ENCODE measurements at regions not wholly inside any gene's neighbourhood (a gene's known extent, or its start where the extent isn't known, plus 50 kb on each side); places are given as distances from the start of the nearest gene placed in this dataset.

- no peak for DNase-seq (ENCODE audit: low read depth)
These were observed 367.1 kb downstream of the HRH4 start for GRCh38 chr18:24827501-24827900.

- DNase-seq (ENCODE audit: low read depth): no peak
These were observed 370.6 kb downstream of the HRH4 start for GRCh38 chr18:24831081-24831480.

- DNase-seq (ENCODE audit: low read depth): no peak
These were observed 371.6 kb downstream of the HRH4 start for GRCh38 chr18:24831871-24832665.

DNA sequence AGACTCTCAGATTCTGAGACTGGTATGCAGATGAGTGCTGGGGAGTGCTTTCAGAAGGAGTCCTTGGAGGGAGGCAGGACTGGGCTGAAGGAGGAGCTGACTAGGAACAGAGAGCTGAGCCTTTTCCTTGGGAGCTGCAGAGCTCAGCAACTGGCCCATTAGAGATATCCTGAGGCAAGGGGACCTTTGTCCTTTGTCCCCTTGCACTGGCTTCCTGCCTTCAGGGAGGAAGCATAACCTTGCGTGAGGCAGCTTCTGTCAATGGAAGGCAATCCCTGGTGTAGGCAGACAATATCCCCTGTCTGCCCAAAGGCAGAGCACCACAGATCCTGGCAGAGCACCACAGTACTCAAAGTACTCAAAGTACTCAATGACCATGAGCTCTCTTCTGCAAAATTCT lies 375.3 kb downstream of the HRH4 start:
- DNase-seq (ENCODE audit: low read depth): no peak

DNA sequence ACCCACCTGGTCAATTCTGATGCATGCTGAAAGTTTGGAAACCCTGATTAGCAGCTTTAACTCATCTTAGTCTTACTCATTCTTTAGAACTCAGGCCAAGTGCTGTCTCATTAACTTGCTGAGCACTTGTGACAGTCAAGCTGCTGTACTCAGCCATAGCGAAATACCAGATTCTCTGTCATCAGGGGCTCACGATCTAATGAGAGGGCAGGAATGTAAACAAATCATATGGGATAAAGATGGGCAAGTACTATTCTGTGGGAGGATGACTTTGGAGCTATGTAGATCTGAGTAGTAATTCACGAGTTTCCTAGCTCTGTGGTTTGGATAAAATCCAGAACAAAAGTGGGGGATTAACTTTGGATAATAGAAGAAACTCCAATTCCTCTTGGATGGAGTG lies 376.6 kb downstream of the HRH4 start:
- peak; percentile 22 for DNase-seq (ENCODE audit: low read depth)

DNA sequence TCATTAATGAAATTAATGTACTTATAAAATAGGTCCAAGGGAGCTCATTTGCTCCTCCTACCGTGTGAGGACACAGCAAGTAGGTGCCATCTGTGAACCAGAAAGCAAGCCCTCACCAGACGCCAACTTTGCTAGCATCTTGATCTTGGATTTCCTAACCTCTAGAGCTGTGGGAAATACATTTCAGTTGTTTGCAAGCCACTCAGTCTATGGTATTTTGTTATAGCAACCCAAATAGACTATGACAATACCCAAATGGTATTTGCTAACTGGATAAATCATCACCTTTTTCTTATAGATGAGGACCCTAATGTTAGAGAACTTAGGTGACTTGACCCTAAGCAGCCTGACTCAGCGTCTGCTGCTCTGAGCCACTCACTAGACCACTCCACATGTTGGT lies 379.6 kb downstream of the HRH4 start:
- DNase-seq (ENCODE audit: low read depth): no peak

DNA sequence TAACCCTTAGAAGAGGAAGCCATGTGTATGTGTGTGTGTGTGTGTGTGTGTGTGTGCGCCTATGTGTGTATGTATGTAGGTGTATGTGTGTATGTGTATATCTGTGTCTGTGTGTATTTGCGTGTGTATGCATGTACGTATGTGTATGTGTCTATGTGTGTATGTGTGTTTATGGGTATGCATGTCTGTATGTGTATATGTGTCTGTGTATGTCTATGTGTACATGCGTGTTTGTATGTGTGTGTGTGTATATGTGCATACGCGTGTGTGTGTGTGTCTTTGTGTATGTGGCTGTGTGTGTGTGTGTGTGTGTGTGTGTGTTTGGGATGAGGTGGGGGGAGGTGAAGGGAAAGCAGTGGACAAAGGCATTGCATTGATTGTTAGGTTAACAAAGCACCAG lies 380.2 kb downstream of the HRH4 start:
- no peak for DNase-seq (ENCODE audit: low read depth)

DNA sequence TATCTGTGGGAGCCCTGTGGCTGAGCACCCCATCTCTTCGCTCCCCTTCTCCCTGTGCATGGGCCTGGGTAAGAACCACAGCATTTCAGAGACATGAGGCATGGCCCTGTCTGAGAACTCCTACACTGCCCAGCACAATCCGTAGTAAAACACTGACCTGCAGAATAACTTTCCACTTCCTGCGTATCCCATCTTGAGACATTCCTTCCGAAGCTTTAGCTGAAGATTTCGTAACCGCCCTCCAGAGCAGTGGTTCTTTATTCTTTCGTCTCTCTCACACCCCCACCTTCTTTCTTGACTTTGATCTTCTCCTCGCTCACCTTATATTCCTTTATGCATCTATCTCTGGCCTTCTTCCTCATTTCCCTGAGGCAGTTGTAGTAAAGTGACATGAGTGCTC lies 381.1 kb downstream of the HRH4 start:
- no peak for DNase-seq (ENCODE audit: low read depth)

- no peak for DNase-seq (ENCODE audit: low read depth)
These were observed 382.7 kb downstream of the HRH4 start for GRCh38 chr18:24843123-24843522.

GRCh38 chr18:24846138-24846537 lies 385.7 kb downstream of the HRH4 start:
- DNase-seq (ENCODE audit: low read depth): no peak

GRCh38 chr18:24850532-24850931 lies 390.1 kb downstream of the HRH4 start:
- DNase-seq (ENCODE audit: low read depth): no peak

DNA sequence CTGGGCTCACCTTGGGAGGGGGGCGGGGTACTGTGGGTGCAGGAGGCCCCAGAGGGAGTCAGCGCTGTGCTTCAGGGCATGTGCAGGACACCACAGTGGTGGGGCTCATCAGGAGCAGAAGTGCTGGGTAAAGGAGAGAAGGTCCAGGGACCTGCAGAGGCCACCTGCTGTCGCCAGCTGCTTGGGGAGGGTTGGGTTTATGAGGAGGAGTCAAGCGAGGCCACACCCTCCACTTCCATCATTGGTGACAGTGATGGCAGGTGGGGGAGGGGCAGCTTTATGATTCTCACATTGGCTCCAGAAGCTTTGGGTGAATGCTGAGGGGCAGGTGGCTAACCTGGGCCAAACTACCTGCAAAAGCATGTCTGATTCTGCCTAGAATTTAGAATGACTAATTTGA lies 392.6 kb downstream of the HRH4 start:
- DNase-seq (ENCODE audit: low read depth): no peak

DNA sequence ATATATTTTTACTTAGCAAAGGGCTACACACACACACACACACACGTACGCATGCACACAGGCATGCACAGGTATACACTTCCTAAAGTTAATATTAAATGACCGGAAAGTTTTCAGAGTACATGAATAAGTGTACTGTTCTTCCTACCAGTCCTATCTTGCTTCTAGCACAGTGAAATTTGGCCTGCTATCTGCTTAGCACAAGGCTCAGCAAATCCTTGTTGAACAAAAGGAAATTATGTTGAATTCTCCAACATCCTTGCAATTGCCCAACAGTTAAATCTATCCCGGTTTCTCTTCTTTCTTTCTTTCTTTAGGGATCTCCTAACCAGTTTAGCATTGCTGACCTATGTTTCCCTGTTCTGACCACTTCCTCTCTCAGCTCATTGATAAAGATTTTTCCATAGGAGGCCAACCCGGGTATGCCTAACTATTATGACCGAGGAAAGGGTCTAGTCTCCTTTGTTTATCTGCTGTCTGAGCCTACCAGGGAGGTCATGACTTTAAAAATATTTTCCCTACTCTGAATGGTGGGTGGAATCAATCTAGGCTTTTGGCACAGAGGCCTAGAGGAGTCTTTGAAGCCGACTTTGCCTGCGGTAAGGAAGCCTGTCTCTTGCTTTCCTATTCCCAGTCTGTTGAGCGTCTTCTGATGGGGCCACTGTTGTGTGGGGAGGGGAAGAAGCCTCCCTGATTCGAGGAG lies 400.7 kb downstream of the HRH4 start:
- DNase-seq (ENCODE audit: low read depth): no peak

- DNase-seq (ENCODE audit: low read depth): no peak
These were observed 401.9 kb downstream of the HRH4 start for GRCh38 chr18:24862201-24862816.

GRCh38 chr18:24868311-24868710 lies 407.9 kb downstream of the HRH4 start:
- DNase-seq (ENCODE audit: low read depth): peak; percentile 6

DNA sequence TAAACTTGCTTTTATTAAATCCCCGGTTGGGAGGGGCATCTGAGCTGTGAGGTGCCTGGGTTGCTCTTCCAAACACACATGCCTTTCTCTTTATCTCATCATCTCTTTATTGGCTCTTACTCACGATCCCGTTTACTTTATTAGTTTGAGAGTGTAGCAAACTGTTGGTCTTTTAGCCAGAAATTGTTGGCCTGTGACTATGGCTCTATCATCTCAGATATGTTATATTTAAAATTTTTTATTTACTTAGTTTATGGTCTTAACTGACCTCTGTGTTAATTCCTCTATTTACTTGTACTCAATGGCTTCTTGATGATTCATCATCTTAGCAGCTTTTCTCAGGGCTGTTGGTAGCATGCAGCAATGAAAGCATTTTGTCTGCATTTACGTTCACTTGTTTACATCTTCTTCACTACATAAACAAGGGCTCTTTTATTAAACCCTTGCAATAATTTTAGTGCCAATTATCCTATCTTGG lies 408.4 kb downstream of the HRH4 start:
- DNase-seq (ENCODE audit: low read depth): peak; percentile 63

DNA sequence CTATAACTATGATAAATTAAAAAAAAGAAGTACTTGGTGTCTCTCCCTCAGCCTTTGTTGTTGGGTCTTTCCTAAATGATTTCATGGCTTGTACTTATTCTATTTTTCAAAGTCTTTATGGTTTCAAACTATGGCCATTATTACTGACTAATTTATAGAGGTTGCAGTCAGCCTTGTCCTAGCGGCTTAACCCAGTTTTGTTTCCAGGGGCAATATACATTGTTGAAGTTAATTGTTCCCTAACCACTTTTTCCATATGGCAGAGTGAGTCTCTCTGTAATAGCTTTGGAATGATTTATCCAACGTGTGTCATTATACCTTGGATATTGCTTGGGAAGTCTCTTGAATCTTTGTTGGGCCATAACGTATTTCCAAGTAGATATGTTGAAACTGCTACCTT lies 408.8 kb downstream of the HRH4 start:
- DNase-seq (ENCODE audit: low read depth): no peak

GRCh38 chr18:24875286-24875685 lies 414.8 kb downstream of the HRH4 start:
- no peak for DNase-seq (ENCODE audit: low read depth)

DNA sequence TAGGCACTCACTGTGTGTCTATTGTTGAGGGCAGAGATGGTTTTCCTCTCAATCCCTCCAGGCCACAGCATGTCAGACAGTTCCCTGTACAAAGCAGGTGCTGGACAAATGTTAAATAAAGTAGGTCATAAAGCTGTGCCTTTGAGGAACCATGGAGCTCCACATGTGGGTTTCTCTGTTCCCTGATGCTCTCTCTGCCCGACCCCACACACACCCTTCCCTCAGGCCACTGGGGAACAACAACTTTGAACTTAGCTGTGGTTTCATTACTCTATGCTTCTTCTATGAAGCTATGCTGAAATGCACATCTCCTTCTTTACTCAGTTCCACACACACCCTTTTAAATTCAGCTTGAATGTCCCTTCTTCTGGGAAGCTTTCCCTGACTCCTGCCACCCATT lies 415.3 kb downstream of the HRH4 start:
- DNase-seq (ENCODE audit: low read depth): no peak

- DNase-seq (ENCODE audit: low read depth): no peak
These were observed 415.8 kb downstream of the HRH4 start for GRCh38 chr18:24876266-24876665.

- no peak for DNase-seq (ENCODE audit: low read depth)
These were observed 416.6 kb downstream of the HRH4 start for GRCh38 chr18:24877066-24877465.

- DNase-seq (ENCODE audit: low read depth): no peak
These were observed 417.1 kb downstream of the HRH4 start for GRCh38 chr18:24877546-24877945.

DNA sequence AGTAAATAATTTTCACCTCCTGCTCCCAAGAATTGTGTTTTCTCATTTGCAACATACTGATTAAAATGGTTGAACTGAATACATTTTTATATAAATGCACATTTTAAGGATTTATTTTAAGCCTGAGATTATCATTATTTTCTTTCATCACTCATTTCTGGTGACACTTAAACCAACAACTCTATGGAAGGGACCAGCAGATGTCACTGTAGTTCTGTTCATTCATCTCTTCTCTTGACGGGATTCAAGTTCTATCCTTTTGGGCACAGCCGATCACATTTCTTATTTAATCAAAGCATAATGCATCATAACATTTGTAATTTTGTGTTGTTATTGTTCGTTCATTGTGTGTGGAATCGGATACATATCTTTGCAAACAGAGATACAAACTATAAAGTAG lies 417.9 kb downstream of the HRH4 start:
- peak; percentile 44 for DNase-seq (ENCODE audit: low read depth)

Measured in iris pigment epithelial cell (primary cell).